GM12878 (cell line): ENCODE measurements at regions not wholly inside any gene's neighbourhood (a gene's known extent, or its start where the extent isn't known, plus 50 kb on each side); places are given as distances from the start of the nearest gene placed in this dataset.

Source experiments
- ATAC-seq: fragments of 200-7000 bp; cut with Tn5 transposase; 3 replicates; pipeline ENCODE4 v1.9.1; 2020; ENCODE audit warnings: mild to moderate bottlenecking, moderate library complexity
- BruUV-seq: library from RNA; stranded (reverse); fragments of 400-500 nt; replicated peaks from 2 replicates; lab custom pipeline; 2021; lab: Mats Ljungman, UMichigan
- CTCF ChIA-PET: fragments of 300-600 bp; sonication (Branson Sonifier 250); formaldehyde crosslinking; extraction: SDS; loops from one replicate; lab custom pipeline; 2021; ENCODE audit warnings: inconsistent platforms; lab: Yijun Ruan, JAX
- POLR2A ChIA-PET: fragments of 350-600 bp; formaldehyde crosslinking; extraction: SDS; loops from one replicate; lab custom pipeline; 2021; ENCODE audit warnings: inconsistent platforms; lab: Charles Lee
- RAD21 ChIA-PET: fragments of 300-600 bp; sonication (Branson Sonifier 250); formaldehyde crosslinking; loops from one replicate; lab custom pipeline; 2023; ENCODE audit warnings: antibody characterized with exemption; ENCODE audit not compliant: unreplicated experiment; lab: Charles Lee
- SMC1A ChIA-PET: fragments of 300-600 bp; sonication (Branson Sonifier 250); formaldehyde crosslinking; loops from one replicate; lab custom pipeline; 2023; ENCODE audit not compliant: unreplicated experiment, uncharacterized antibody; lab: Charles Lee
- DNase-seq: peaks from one replicate; pipeline ENCODE4 v3.0.0-alpha.2; 2011; ENCODE audit warnings: low read depth, low spot score
- FAIRE-seq: peaks from 3 replicates; lab custom pipeline; 2011; peaks lifted over from hg19 to GRCh38; lab: Jason Lieb, UNC
- H2AFZ ChIP-seq: 2 replicates; pipeline ENCODE4 v1.6.0; 2011; ENCODE audit warnings: low read depth, low read length, control low read depth; ENCODE audit not compliant: control insufficient read depth
- H3K27ac ChIP-seq: 2 replicates; pipeline ENCODE4 v1.5.1; 2011; ENCODE audit warnings: control low read depth; ENCODE audit not compliant: control insufficient read depth, insufficient read depth
- H3K27me3 ChIP-seq, 2 experiments: replicated peaks in 1 of 2; 2 replicates each; pipeline versions ENCODE4 v1.6.0 to v1.6.1; 2011; ENCODE audit warnings: low read length in 1 of 2; ENCODE audit not compliant: control insufficient read depth in 2 of 2, insufficient read depth in 2 of 2
- H3K36me3 ChIP-seq, 2 experiments: 2 replicates each; pipeline ENCODE4 v1.5.1; 2011; ENCODE audit warnings: low read length in 1 of 2; ENCODE audit not compliant: control insufficient read depth in 2 of 2, insufficient read depth in 2 of 2
- H3K4me1 ChIP-seq: 2 replicates; pipeline ENCODE4 v1.6.1; 2011; ENCODE audit warnings: mild to moderate bottlenecking, low read length, moderate library complexity, mixed read lengths; ENCODE audit not compliant: control insufficient read depth, insufficient read depth
- H3K4me2 ChIP-seq: 2 replicates; pipeline ENCODE4 v1.6.0; 2011; ENCODE audit warnings: control low read depth; ENCODE audit not compliant: control insufficient read depth, insufficient read depth
- H3K4me3 ChIP-seq: fragments of 200-600 bp; sonication (generic); 2 replicates; pipeline ENCODE4 v1.5.1; 2016
- H3K79me2 ChIP-seq: 2 replicates; pipeline ENCODE4 v1.6.0; 2011; ENCODE audit warnings: low read length; ENCODE audit not compliant: control insufficient read depth, insufficient read depth
- H3K9ac ChIP-seq: 2 replicates; pipeline ENCODE4 v1.8.0; 2011; ENCODE audit warnings: low read length, control low read depth, mixed read lengths; ENCODE audit not compliant: control insufficient read depth, insufficient read depth
- H3K9me3 ChIP-seq: replicated peaks from 3 replicates; pipeline ENCODE4 v1.5.1; 2011; ENCODE audit warnings: mild to moderate bottlenecking, low read length; ENCODE audit not compliant: control insufficient read depth, insufficient read depth
- H4K20me1 ChIP-seq: 2 replicates; pipeline ENCODE4 v1.6.0; 2011; ENCODE audit not compliant: control insufficient read depth, insufficient read depth
- ATF3 ChIP-seq: IDR thresholded peaks from 2 replicates; pipeline ENCODE4 v1.6.1; 2011; ENCODE audit warnings: low read depth, mild to moderate bottlenecking, low read length, moderate library complexity, borderline replicate concordance; ENCODE audit errors: extremely low read depth
- FOS ChIP-seq: IDR thresholded peaks from 3 replicates; pipeline ENCODE4 v1.6.1; 2011; ENCODE audit warnings: borderline replicate concordance; ENCODE audit not compliant: insufficient read length; ENCODE audit errors: extremely low read depth
- FOXK2 ChIP-seq: fragments of 450-650 bp; IDR thresholded peaks from 2 replicates; pipeline ENCODE4 v1.6.1; 2017; ENCODE audit warnings: mild to moderate bottlenecking, moderate library complexity
- MTA3 ChIP-seq: IDR thresholded peaks from 2 replicates; pipeline ENCODE4 v1.6.1; 2012; ENCODE audit warnings: low read length, inconsistent platforms, borderline replicate concordance
- RBBP5 ChIP-seq: fragments of 200-600 bp; sonication (generic); conservative IDR thresholded peaks from 2 replicates; pipeline ENCODE4 v1.6.1; 2016
- SRF ChIP-seq, 2 experiments: IDR thresholded peaks; 2 replicates each; pipeline ENCODE4 v1.6.1; 2011; ENCODE audit warnings: low read depth in 2 of 2, low read length in 2 of 2, mild to moderate bottlenecking in 1 of 2, moderate library complexity in 1 of 2
- SUPT20H ChIP-seq: IDR thresholded peaks from 2 replicates; pipeline ENCODE4 v1.6.1; 2011; ENCODE audit warnings: low read depth, mild to moderate bottlenecking, low read length, moderate library complexity, borderline replicate concordance; ENCODE audit not compliant: control insufficient read depth
- ZBTB4 ChIP-seq: fragments of 450-650 bp; formaldehyde crosslinking; IDR thresholded peaks from 2 replicates; pipeline ENCODE4 v1.4.0; 2022; ENCODE audit warnings: mild to moderate bottlenecking, moderate library complexity
- WGBS: methylation state at CpG from one replicate; pipeline ENCODE4 v1.1.6; 2016; ENCODE audit warnings: low lambda C conversion rate; ENCODE audit not compliant: insufficient replicate concordance, insufficient coverage; ENCODE audit errors: missing lambda C conversion rate; 5-methylcytosine and 5-hydroxymethylcytosine counted together
- in situ Hi-C: fragments of 300-500 bp; cut with MboI; formaldehyde crosslinking; loops from 9 replicates; pipeline ENCODE4 v1.14.3; 2018; ENCODE audit warnings: mixed read lengths
- intact Hi-C: fragments of 100-400 bp; cut with micrococcal nuclease; formaldehyde crosslinking; loops from one replicate; pipeline ENCODE4 v1.14.2; 2022; ENCODE audit not compliant: unreplicated experiment
- TF ChIP-seq, protein P1 (sequence below): IDR thresholded peaks from 2 replicates; pipeline ENCODE4 v1.6.1; 2012; ENCODE audit warnings: low read depth, low read length, improper control_type of control experiment
- TF ChIP-seq, protein P2 (sequence below): fragments of 450-650 bp; IDR thresholded peaks from 2 replicates; pipeline ENCODE4 v1.6.1; 2017; ENCODE audit warnings: low read depth, mild to moderate bottlenecking, moderate library complexity
- TF ChIP-seq, protein P3 (sequence below): fragments of 450-650 bp; formaldehyde crosslinking; IDR thresholded peaks from 2 replicates; pipeline ENCODE4 v1.4.0; 2020; ENCODE audit warnings: mild to moderate bottlenecking, moderate library complexity

- ATAC-seq (no peak), FAIRE-seq (no peak), DNase-seq (no peak)
- WGBS: 23% methylated on average over 4 of the region's 4 CpGs
- Histone ChIP-seq H3K36me3 (no peaks in the 10 kb centered on the region; a peak in 1 of 4 replicates), H3K9me3 (peaks cover 1% of the 10 kb centered on the region; the same call in 2 of the 3 replicates), H4K20me1 (no peaks in the 10 kb centered on the region), H3K4me1 (no peaks in the 10 kb centered on the region), H2AFZ (no peak overlapping the region), H3K4me3 (no peak overlapping the region), H3K9ac (no peak overlapping the region), H3K79me2 (no peaks in the 10 kb centered on the region), H3K27me3 (no peaks in the 10 kb centered on the region), H3K4me2 (no peak overlapping the region), H3K27ac (no peak overlapping the region)
- in situ Hi-C loops (no loop called here), intact Hi-C loops (no loop called here)
- ChIA-PET POLR2A (no interaction called here), CTCF (no interaction called here), RAD21 (no interaction called here), SMC1A (interaction anchor here (1.2 to 1.8 kb wide), 4 partner anchors 13 to 259 kb away, joined by 3 to 8 read pairs (median 4); no protein-coding TSS in a partner anchor)
- BruUV-seq: no TSS peak
- TF ChIP-seq SRF (IDR thresholded peaks at IDR 0.05; ENCODE audit: low read depth in 2 of 2, low read length in 2 of 2): no peak
- no peak for TF ChIP-seq SUPT20H
- no peak for TF ChIP-seq MTA3
- TF ChIP-seq, protein P1, sequence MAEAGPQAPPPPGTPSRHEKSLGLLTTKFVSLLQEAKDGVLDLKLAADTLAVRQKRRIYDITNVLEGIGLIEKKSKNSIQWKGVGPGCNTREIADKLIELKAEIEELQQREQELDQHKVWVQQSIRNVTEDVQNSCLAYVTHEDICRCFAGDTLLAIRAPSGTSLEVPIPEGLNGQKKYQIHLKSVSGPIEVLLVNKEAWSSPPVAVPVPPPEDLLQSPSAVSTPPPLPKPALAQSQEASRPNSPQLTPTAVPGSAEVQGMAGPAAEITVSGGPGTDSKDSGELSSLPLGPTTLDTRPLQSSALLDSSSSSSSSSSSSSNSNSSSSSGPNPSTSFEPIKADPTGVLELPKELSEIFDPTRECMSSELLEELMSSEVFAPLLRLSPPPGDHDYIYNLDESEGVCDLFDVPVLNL: no peak
- no peak for TF ChIP-seq FOXK2
- TF ChIP-seq, protein P2, sequence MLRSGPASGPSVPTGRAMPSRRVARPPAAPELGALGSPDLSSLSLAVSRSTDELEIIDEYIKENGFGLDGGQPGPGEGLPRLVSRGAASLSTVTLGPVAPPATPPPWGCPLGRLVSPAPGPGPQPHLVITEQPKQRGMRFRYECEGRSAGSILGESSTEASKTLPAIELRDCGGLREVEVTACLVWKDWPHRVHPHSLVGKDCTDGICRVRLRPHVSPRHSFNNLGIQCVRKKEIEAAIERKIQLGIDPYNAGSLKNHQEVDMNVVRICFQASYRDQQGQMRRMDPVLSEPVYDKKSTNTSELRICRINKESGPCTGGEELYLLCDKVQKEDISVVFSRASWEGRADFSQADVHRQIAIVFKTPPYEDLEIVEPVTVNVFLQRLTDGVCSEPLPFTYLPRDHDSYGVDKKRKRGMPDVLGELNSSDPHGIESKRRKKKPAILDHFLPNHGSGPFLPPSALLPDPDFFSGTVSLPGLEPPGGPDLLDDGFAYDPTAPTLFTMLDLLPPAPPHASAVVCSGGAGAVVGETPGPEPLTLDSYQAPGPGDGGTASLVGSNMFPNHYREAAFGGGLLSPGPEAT: no peak
- TF ChIP-seq, protein P3, sequence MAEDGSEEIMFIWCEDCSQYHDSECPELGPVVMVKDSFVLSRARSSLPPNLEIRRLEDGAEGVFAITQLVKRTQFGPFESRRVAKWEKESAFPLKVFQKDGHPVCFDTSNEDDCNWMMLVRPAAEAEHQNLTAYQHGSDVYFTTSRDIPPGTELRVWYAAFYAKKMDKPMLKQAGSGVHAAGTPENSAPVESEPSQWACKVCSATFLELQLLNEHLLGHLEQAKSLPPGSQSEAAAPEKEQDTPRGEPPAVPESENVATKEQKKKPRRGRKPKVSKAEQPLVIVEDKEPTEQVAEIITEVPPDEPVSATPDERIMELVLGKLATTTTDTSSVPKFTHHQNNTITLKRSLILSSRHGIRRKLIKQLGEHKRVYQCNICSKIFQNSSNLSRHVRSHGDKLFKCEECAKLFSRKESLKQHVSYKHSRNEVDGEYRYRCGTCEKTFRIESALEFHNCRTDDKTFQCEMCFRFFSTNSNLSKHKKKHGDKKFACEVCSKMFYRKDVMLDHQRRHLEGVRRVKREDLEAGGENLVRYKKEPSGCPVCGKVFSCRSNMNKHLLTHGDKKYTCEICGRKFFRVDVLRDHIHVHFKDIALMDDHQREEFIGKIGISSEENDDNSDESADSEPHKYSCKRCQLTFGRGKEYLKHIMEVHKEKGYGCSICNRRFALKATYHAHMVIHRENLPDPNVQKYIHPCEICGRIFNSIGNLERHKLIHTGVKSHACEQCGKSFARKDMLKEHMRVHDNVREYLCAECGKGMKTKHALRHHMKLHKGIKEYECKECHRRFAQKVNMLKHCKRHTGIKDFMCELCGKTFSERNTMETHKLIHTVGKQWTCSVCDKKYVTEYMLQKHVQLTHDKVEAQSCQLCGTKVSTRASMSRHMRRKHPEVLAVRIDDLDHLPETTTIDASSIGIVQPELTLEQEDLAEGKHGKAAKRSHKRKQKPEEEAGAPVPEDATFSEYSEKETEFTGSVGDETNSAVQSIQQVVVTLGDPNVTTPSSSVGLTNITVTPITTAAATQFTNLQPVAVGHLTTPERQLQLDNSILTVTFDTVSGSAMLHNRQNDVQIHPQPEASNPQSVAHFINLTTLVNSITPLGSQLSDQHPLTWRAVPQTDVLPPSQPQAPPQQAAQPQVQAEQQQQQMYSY: no peak
- no peak for TF ChIP-seq ZBTB4 (CRISPR knock-in tag)
- no peak for TF ChIP-seq ATF3
- no peak for TF ChIP-seq FOS
- no peak for TF ChIP-seq RBBP5
Observed at GRCh38 chr2:8095978-8096377, 585.9 kb upstream of the ID2 start.
